Uterus (tissue), 2 donors: ENCODE measurements at regions not wholly inside any gene's neighbourhood (a gene's known extent, or its start where the extent isn't known, plus 50 kb on each side); places are given as distances from the start of the nearest gene placed in this dataset.

Experiments used
- CTCF ChIP-seq, 4 experiments: fragments of 200-600 bp in 2 of 4; fragments of 450-650 bp in 2 of 4; sonication (generic) in 2 of 4; IDR thresholded peaks; one replicate each; pipeline ENCODE4 v1.5.1; 2016 to 2019; ENCODE audit warnings: antibody characterized with exemption in 4 of 4, mild to moderate bottlenecking in 2 of 4, moderate library complexity in 1 of 4
- POLR2A ChIP-seq, 2 donors: fragments of 450-650 bp; IDR thresholded peaks; one replicate each; pipeline ENCODE4 v1.6.1; 2016; ENCODE audit warnings: antibody characterized with exemption in 2 of 2, mild to moderate bottlenecking in 1 of 2, moderate library complexity in 1 of 2

- no peak for TF ChIP-seq CTCF (IDR thresholded peaks at IDR 0.05)
- no peak for TF ChIP-seq POLR2A (IDR thresholded peaks at IDR 0.05)
Measured at GRCh38 chr11:20248121-20248772, 88.0 kb upstream of the DBX1 start.
